Skeletal muscle tissue (tissue), 3 donors: ENCODE measurements at regions not wholly inside any gene's neighbourhood (a gene's known extent, or its start where the extent isn't known, plus 50 kb on each side); places are given as distances from the start of the nearest gene placed in this dataset.
"Not testable (repeated sequence)": the region's sequence is repeated elsewhere in the genome, so short reads cannot be mapped to it uniquely, and the experiment has no call there.

Experiments used
- H3K27ac ChIP-seq: one replicate; pipeline ENCODE4 v1.7.0; 2013; ENCODE audit warnings: mild to moderate bottlenecking, low read depth, low read length, inconsistent platforms
- H3K27me3 ChIP-seq, 3 donors: one replicate each; pipeline ENCODE4 v1.7.0; 2013; ENCODE audit warnings: low read length in 3 of 3; ENCODE audit not compliant: control insufficient read depth in 3 of 3, insufficient read depth in 3 of 3
- H3K36me3 ChIP-seq, 3 donors: one replicate each; pipeline ENCODE4 v1.7.0; 2013; ENCODE audit warnings: low read length in 3 of 3; ENCODE audit not compliant: control insufficient read depth in 3 of 3, insufficient read depth in 3 of 3
- H3K4me1 ChIP-seq, 3 donors: one replicate each; pipeline ENCODE4 v1.7.0; 2013; ENCODE audit warnings: low read length in 3 of 3, mild to moderate bottlenecking in 3 of 3; ENCODE audit not compliant: control insufficient read depth in 3 of 3, insufficient read depth in 3 of 3
- H3K4me3 ChIP-seq, 3 donors: one replicate each; pipeline ENCODE4 v1.7.0; 2013; ENCODE audit warnings: low read length in 3 of 3
- H3K9ac ChIP-seq, 3 donors: one replicate each; pipeline ENCODE4 v1.7.0; 2013; ENCODE audit warnings: low read length in 3 of 3, mild to moderate bottlenecking in 3 of 3, moderate library complexity in 2 of 3, low read depth in 1 of 3
- H3K9me3 ChIP-seq, 3 donors: one replicate each; pipeline ENCODE4 v1.7.0; 2013; ENCODE audit warnings: low read length in 3 of 3; ENCODE audit not compliant: control insufficient read depth in 3 of 3
- donor health status: Osteomylitis.

DNA sequence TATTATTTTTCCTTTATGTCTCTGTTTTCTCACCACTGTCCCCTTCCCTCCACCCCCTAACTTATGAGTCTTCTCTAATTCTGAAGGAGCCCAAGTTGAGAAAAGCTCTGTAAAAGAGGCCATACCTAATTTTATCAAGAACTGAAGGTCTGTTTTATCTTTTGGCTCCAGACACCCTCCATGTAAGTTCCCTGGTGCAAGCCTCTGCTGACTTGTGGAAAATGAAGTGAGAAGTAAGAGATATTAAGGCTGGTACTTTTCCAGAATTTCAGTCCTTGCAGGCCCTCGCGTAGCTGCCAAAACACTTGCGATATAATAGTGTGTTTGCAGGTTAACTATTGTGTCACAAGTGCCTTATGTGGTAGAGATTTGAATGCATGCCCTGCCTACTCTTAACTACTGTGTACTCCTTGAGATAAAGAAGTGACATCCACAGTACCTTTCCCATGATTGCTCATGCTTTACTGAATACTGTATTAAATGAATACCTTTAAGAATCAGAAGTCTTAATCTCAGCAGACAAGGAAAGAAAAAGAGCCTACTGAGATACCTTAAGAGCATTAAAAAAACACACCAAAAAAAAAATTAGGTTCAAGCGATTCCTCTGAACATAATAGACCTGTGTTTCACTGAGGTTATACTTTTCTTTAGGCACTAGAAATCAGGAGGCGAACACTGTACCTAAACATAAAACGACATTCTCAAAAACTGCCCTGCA lies 143.6 kb upstream of the ZNF184 start:
- Histone ChIP-seq H3K27me3 (peaks cover 7 to 29% (median 10%) of the 10 kb centered on the region in 3 donors), H3K36me3 (no peaks in the 10 kb centered on the region), H3K4me1 (peaks cover 0 to 2% (median 0%) of the 10 kb centered on the region in 3 donors), H3K9me3 (peaks cover 0 to 3% (median 0%) of the 10 kb centered on the region in 3 donors), H3K4me3 (peak overlapping the region in 2 of 3 donors; percentile 54 to 62), H3K9ac (no peak overlapping the region), H3K27ac (no peak overlapping the region)

DNA sequence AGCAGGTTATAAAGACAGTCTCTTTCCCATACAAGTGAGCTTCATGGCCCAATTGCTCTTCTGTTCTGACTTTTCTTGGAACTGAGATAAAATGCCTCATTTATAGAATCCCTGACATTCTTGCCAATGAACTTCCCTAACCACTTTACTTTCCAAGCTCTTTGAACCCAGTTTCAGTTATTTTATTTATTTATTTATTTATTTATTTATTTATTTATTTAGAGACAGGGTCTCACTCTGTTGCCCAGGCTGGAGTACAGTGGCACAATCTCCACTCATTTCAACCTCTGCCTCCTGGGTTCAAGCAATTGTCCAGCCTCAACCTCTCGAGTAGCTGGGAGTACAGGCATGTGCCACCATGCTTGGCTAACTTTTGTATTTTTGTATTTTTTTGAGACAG lies 138.5 kb upstream of the ZNF184 start:
- Histone ChIP-seq H3K9me3 (peaks cover 0 to 4% (median 0%) of the 10 kb centered on the region in 3 donors), H3K27ac (no peak overlapping the region), H3K27me3 (peaks cover 0 to 10% (median 0%) of the 10 kb centered on the region in 3 donors), H3K36me3 (no peaks in the 10 kb centered on the region), H3K4me3 (no peak overlapping the region), H3K9ac (no peak overlapping the region), H3K4me1 (no peaks in the 10 kb centered on the region)

DNA sequence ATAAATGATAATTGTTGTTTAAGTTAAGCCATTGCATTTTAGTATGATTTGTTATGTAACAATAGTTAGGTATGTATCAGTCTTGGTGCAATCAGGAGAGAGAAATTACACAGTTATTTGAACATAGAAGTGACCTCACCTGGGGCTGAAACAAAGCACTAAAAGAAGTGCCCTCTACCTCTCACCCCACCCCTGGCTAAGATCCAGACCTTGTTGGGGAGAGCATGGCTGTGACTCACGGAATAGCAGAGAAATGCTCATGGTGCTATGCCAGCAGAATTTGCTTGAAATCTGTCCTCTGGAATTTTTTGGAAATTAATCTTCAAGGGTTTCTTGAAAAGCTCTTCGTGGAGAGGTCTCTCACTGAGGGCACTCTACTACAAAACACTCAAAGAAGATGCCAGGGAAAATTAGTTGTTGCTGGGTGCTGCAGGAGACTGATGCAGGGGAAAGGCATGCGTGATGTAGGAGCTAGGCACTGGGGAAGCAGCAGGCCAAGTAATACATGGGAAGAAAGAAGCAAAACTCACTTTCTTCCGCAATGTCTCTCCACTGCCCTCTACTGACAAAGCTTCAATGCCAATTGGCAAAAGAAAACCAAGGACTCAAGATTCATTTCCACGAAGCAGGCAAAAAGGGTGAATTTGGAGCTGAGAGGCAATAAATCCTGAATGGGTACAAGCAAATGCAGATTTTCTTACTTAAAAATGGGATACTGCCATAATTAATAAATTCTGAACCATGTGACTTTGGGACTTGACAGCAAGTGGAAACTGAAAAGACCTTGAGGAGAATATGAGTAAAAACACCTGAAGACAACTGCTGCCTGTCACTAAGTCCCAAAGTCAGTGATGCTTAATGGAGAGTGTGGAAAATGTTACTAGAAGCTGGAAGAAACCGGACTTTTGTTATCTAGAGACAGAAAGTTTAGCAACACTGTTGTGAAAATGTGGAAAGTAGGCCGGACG lies 136.3 kb upstream of the ZNF184 start:
- Histone ChIP-seq H3K27ac (no peak overlapping the region), H3K36me3 (no peaks in the 10 kb centered on the region), H3K9ac (no peak overlapping the region), H3K4me1 (no peaks in the 10 kb centered on the region), H3K27me3 (peaks cover 7 to 28% (median 8%) of the 10 kb centered on the region in 3 donors), H3K9me3 (peaks cover 0 to 4% (median 0%) of the 10 kb centered on the region in 3 donors), H3K4me3 (no peak overlapping the region)

DNA sequence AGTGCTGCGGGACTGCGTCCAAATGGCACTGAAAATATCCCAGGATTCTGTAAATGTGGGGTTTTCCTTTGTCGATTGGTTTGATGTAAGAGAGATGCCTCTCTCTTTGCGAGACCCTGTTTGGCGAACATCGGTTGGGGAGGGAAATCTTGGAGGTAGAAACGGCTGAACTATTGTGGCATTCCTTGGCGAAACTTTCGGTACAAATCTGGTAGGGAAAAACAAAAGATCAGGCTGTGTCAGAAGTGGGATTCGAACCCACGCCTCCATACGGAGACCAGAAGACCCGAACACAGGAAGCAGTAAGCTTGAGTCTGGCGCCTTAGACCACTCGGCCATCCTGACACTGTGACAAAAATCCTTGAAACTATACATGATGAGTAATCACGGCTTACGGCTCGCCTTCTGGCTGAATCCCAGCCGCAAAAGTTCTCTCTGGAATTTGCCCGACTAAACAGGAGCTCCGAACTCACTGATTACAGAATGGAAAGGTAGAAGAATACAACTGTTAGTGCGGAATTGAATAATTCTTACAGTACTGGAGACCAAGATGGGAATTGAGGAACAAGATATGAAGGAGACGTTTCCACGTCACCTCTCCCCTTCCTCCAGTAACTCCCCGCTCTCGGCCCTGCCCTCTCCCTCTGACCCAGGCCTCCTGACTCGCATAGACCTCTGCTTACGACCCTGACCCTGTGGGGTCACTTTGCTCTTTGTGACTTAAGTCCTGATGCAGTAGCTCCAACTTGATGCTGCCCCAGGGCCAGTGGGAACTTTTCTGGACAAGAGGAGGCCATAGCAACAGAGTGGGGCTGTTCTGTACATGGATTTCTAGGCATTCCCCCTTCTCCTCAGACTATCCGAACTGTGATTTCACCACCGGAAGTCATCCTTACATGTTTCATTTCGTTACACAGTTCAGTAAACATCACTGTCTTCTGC lies 132.8 kb upstream of the ZNF184 start:
- no peak overlapping the region for H3K9ac ChIP-seq
- no peaks in the 10 kb centered on the region for H3K36me3 ChIP-seq
- no peak overlapping the region for H3K27ac ChIP-seq
- no peak overlapping the region for H3K4me3 ChIP-seq
- peaks cover 0 to 4% (median 0%) of the 10 kb centered on the region in 3 donors for H3K9me3 ChIP-seq
- H3K4me1 ChIP-seq = no peaks in the 10 kb centered on the region
- peaks cover 14 to 34% (median 19%) of the 10 kb centered on the region in 3 donors for H3K27me3 ChIP-seq

DNA sequence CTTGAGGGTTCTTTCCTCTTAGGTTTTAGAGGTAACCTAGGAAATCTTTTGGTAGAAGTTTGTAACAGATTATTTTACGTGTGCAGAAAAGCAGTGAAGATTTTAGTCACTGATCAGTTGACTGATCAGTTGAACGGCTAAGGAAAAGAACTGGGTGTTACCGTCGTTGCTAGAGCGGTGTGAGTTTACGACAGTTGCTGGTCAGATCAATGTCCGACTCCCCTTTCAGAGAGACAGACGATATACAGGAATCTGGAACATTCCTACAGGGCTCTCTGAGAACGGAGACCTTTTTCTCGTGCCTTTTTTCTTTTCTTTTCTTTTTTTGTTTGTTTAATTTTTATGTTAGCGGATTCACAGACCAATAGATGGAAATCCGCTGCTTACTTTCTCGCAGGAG lies 132.1 kb upstream of the ZNF184 start:
- Histone ChIP-seq H3K4me1 (no peaks in the 10 kb centered on the region), H3K27me3 (peaks cover 17 to 40% (median 19%) of the 10 kb centered on the region in 3 donors), H3K36me3 (no peaks in the 10 kb centered on the region), H3K4me3 (no peak overlapping the region), H3K27ac (no peak overlapping the region), H3K9ac (no peak overlapping the region), H3K9me3 (peaks cover 0 to 4% (median 0%) of the 10 kb centered on the region in 3 donors)

DNA sequence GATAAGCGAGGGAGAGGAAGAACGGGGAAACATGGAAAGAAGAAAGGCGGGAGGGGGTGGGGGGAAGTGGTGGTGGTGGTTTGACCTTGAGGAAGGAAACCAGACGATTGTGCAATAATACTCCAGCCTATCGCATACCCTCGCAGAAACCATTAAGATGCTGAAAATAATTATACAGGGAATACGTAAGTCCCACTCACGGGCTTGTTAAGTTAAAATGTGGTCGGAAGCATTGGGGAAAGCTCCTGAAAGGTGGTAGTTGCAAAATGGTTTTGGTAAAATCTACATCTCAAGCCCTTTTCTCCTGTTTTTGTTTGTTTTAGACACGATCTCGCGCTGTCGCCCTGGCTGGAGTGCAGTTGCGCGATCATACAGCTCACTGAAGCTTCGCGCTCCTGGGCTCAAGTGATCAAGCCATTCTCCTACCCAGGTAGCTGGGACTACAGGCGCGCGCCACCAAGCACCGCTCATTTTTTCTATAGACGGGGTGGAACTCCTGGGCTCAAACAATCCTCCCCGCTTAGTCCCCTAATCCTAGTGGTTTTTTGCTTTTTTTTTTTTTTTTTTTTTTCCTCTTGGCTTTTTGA lies 128.9 kb upstream of the ZNF184 start:
- H3K4me1 ChIP-seq = no peaks in the 10 kb centered on the region
- peaks cover 17 to 41% (median 19%) of the 10 kb centered on the region in 3 donors for H3K27me3 ChIP-seq
- no peak overlapping the region for H3K9ac ChIP-seq
- H3K36me3 ChIP-seq = no peaks in the 10 kb centered on the region
- no peak overlapping the region for H3K4me3 ChIP-seq
- no peak overlapping the region for H3K27ac ChIP-seq
- H3K9me3 ChIP-seq = no peaks in the 10 kb centered on the region

DNA sequence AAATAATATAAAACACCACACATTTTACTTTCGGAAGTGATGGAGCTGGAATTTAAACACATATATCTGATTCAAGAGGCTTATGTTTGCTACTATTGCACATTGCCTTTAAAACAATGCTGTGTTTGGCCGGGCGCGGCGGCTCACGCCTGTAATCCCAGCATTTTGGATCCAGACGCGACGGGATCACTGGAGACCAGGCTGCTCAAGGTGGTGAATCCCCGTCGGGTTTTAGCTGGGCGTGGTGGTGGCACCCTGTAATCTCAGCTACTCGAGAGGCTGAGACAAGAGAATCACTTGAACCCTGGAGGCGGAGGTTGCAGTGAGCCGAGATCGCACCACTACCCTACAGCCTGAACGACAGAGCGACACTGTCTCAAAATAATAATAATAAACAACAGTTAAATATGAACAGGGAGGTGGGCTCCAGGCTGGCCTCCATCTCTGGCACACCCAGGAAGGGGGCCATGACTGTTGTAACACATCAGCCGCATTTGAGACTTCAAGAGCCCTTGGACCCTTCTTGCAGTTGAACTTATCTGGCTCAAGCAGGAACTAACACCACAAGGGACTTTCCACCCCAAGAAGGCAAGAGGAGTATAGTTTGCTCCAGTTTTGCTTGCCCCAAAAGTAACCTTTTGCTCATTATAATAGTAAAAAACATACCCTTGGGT lies 127.1 kb upstream of the ZNF184 start:
- Histone ChIP-seq H3K27ac (no peak overlapping the region), H3K36me3 (no peaks in the 10 kb centered on the region), H3K4me1 (no peaks in the 10 kb centered on the region), H3K4me3 (no peak overlapping the region), H3K9me3 (no peaks in the 10 kb centered on the region), H3K27me3 (peaks cover 11 to 36% (median 15%) of the 10 kb centered on the region in 3 donors), H3K9ac (no peak overlapping the region)

DNA sequence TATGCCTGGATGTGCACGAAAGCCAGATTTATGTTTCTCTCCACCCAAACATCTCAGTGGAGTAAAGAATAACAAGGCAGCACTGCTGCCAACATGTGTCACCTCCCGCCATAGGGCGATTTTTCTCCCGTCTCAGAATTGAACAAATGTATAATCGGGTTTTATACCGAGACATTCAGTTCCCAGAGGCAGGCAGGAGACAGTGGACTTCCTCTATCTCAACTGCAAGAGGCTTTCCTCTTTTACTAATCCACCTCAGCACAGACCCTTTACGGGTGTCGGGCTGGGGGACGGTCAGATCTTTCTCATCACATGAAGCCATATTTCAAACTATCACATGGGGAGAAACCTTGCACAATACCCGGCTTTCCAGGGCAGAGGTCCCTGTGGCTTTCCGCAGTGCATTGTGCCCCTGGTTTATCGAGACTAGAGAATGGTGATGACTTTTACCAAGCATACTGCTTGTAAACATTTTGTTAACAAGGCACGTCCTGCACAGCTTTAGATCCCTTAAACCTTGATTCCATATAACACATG lies 124.2 kb upstream of the ZNF184 start:
- not testable (repeated sequence) for H3K4me3 ChIP-seq, H3K36me3 ChIP-seq, H3K27ac ChIP-seq, H3K4me1 ChIP-seq, H3K9ac ChIP-seq, H3K9me3 ChIP-seq
- peaks cover 19 to 48% (median 26%) of the 10 kb centered on the region in 3 donors for H3K27me3 ChIP-seq
